MG63 (cell line): ENCODE measurements at regions not wholly inside any gene's neighbourhood (a gene's known extent, or its start where the extent isn't known, plus 50 kb on each side); places are given as distances from the start of the nearest gene placed in this dataset.
"Not testable (repeated sequence)": the region's sequence is repeated elsewhere in the genome, so short reads cannot be mapped to it uniquely, and the experiment has no call there.

ENCODE experiments used
- DNase-seq: peaks from one replicate; pipeline ENCODE4 v3.0.0-alpha.2; 2020
- H3K27me3 ChIP-seq: fragments of 250-450 bp; sonication (Bioruptor Pico); 2 replicates; pipeline ENCODE4 v1.5.1; 2020; ENCODE audit warnings: mild to moderate bottlenecking, moderate library complexity
- H3K36me3 ChIP-seq: fragments of 250-450 bp; sonication (Bioruptor Pico); 2 replicates; pipeline ENCODE4 v1.5.1; 2020; ENCODE audit warnings: mild to moderate bottlenecking, moderate library complexity
- H3K4me3 ChIP-seq: fragments of 250-450 bp; sonication (Bioruptor Pico); 2 replicates; pipeline ENCODE4 v1.5.1; 2020; ENCODE audit warnings: mild to moderate bottlenecking, moderate library complexity
- H3K9me3 ChIP-seq: fragments of 250-450 bp; sonication (Bioruptor Pico); 2 replicates; pipeline ENCODE4 v1.5.1; 2020; ENCODE audit warnings: mild to moderate bottlenecking, moderate library complexity

DNA sequence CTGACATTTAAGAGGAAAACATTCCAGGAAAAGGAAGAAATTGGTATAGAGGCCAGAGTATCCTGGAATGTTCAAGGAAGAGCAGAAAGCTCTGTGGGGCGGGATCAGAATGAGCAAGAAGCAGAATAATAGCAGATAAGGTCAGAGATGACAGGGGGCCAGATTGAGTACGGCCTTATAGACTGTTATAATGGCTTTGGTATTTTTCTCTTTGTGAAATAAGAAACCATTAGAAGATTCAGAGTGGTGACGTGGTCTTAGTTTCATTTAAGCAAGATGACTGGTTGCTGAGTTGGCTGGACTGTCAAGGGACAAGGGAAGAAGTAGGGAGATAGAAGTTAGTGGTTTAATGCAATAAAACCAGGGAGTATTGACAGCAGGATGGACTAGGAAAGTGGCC, 218.3 kb upstream of the SOX2 start:
- H3K4me3 ChIP-seq: no peak overlapping the region
- peaks cover 9% of the 10 kb centered on the region; the same call in 1 of the 2 replicates for H3K27me3 ChIP-seq
- DNase-seq: no peak
- H3K36me3 ChIP-seq: no peaks in the 10 kb centered on the region
- no peaks in the 10 kb centered on the region for H3K9me3 ChIP-seq

GRCh38 chr3:181488536-181488935, 223.2 kb upstream of the SOX2 start:
- H3K27me3 ChIP-seq: peaks cover 7% of the 10 kb centered on the region; the same call in 1 of the 2 replicates
- DNase-seq: no peak
- H3K4me3 ChIP-seq: no peak overlapping the region
- no peaks in the 10 kb centered on the region for H3K9me3 ChIP-seq
- no peaks in the 10 kb centered on the region for H3K36me3 ChIP-seq

DNA sequence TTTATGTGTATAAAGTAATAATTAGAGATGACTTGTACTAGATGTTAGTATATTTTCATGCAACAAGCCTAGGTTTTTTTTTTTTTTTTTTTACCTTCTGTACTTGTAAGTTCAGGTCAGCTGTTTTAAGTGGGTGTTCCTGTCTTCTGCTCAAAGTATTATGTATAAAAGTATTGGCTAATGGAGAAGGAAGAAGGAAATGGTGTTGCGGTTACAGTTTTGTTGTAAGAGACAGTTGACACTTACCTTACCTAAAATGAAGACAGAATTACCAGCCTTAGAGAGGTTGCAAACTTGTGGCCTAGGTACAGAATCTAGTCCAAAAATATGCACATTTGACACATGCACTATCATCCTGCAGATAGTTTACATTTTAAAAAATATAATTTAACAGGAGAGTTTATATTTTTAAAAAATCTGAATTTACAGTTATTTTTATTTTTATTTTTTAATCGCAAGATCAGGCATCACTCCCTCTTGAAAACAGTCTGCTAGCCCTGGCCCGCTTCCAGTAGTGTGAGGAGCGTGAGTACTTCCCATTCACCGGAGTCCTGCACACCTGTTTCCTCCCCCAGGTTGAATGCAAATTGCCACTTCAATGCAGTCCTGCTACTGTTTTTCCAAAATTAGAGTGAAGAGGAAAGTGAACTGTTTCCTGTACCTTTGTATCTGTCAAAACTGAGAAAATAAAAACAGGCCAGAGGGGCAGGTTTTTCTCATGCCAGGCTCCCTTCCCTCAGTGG, 224.3 kb upstream of the SOX2 start:
- Histone ChIP-seq H3K27me3 (peaks cover 7% of the 10 kb centered on the region; the same call in 1 of the 2 replicates), H3K4me3 (no peak overlapping the region), H3K9me3 (no peaks in the 10 kb centered on the region), H3K36me3 (no peaks in the 10 kb centered on the region)
- no peak for DNase-seq

GRCh38 chr3:181486141-181486885, 225.4 kb upstream of the SOX2 start:
- Histone ChIP-seq H3K36me3 (no peaks in the 10 kb centered on the region), H3K27me3 (peaks cover 7% of the 10 kb centered on the region; the same call in 1 of the 2 replicates), H3K9me3 (no peaks in the 10 kb centered on the region), H3K4me3 (no peak overlapping the region)
- DNase-seq: no peak

- Histone ChIP-seq H3K9me3 (no peaks in the 10 kb centered on the region), H3K4me3 (no peak overlapping the region), H3K27me3 (peaks cover 7% of the 10 kb centered on the region; the same call in 1 of the 2 replicates), H3K36me3 (no peaks in the 10 kb centered on the region)
- DNase-seq: no peak
Measured at GRCh38 chr3:181484026-181484425, 227.7 kb upstream of the SOX2 start.

GRCh38 chr3:181475146-181475545, 236.6 kb upstream of the SOX2 start:
- not testable (repeated sequence) for H3K9me3 ChIP-seq, DNase-seq, H3K4me3 ChIP-seq, H3K36me3 ChIP-seq, H3K27me3 ChIP-seq

- no peaks in the 10 kb centered on the region; the same call in 1 of the 2 replicates for H3K27me3 ChIP-seq
- no peak for DNase-seq
- H3K4me3 ChIP-seq: no peak overlapping the region
- H3K36me3 ChIP-seq: no peaks in the 10 kb centered on the region
- no peaks in the 10 kb centered on the region for H3K9me3 ChIP-seq
Measured at GRCh38 chr3:181470349-181470748, 241.4 kb upstream of the SOX2 start.

- Histone ChIP-seq H3K36me3 (no peaks in the 10 kb centered on the region), H3K9me3 (no peaks in the 10 kb centered on the region), H3K27me3 (peaks cover 5% of the 10 kb centered on the region; the same call in 1 of the 2 replicates), H3K4me3 (no peak overlapping the region)
- no peak for DNase-seq
Measured at GRCh38 chr3:181464033-181464694, 247.6 kb upstream of the SOX2 start.

- no peaks in the 10 kb centered on the region for H3K36me3 ChIP-seq
- peaks cover 8% of the 10 kb centered on the region; the same call in 1 of the 2 replicates for H3K27me3 ChIP-seq
- no peak for DNase-seq
- H3K4me3 ChIP-seq: no peak overlapping the region
- H3K9me3 ChIP-seq: no peaks in the 10 kb centered on the region
Measured at GRCh38 chr3:181461381-181461780, 250.3 kb upstream of the SOX2 start.

GRCh38 chr3:181459516-181459915, 252.2 kb upstream of the SOX2 start:
- Histone ChIP-seq H3K9me3 (no peaks in the 10 kb centered on the region), H3K36me3 (no peaks in the 10 kb centered on the region), H3K27me3 (peaks cover 16% of the 10 kb centered on the region), H3K4me3 (no peak overlapping the region)
- DNase-seq: no peak

- Histone ChIP-seq H3K4me3 (no peak overlapping the region), H3K27me3 (peaks cover 16% of the 10 kb centered on the region), H3K9me3 (no peaks in the 10 kb centered on the region), H3K36me3 (no peaks in the 10 kb centered on the region)
- DNase-seq: no peak
Measured at GRCh38 chr3:181458857-181459256, 252.9 kb upstream of the SOX2 start.

- Histone ChIP-seq H3K9me3 (no peaks in the 10 kb centered on the region), H3K4me3 (no peak overlapping the region), H3K27me3 (peaks cover 16% of the 10 kb centered on the region), H3K36me3 (no peaks in the 10 kb centered on the region)
- DNase-seq: no peak
Measured at GRCh38 chr3:181457756-181458155, 254.0 kb upstream of the SOX2 start.

- peaks cover 16% of the 10 kb centered on the region for H3K27me3 ChIP-seq
- DNase-seq: peak; percentile 5
- H3K36me3 ChIP-seq: no peaks in the 10 kb centered on the region
- no peaks in the 10 kb centered on the region for H3K9me3 ChIP-seq
- H3K4me3 ChIP-seq: no peak overlapping the region
Measured at GRCh38 chr3:181457190-181457589, 254.5 kb upstream of the SOX2 start.

DNA sequence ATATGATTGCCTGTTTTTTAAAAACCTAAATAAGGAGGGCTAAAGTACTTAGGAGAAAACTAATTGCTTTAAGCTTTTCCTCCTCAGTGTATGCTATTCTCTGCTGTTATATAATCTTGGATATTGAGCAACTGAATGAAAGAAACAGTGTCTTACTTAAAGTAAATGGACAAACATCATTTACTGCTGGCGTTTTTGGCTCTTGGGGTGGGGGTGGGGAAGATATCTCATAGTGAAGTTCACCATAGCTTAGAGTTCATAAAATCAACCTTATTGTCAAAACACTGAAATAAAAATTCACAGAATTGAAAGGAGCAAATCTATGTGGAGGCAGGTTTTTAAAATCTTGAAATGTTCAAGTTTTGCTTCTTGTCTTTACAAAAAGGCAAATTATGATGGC, 256.4 kb upstream of the SOX2 start:
- DNase-seq: no peak
- Histone ChIP-seq H3K9me3 (no peaks in the 10 kb centered on the region), H3K4me3 (no peak overlapping the region), H3K27me3 (peaks cover 16% of the 10 kb centered on the region), H3K36me3 (no peaks in the 10 kb centered on the region)

DNA sequence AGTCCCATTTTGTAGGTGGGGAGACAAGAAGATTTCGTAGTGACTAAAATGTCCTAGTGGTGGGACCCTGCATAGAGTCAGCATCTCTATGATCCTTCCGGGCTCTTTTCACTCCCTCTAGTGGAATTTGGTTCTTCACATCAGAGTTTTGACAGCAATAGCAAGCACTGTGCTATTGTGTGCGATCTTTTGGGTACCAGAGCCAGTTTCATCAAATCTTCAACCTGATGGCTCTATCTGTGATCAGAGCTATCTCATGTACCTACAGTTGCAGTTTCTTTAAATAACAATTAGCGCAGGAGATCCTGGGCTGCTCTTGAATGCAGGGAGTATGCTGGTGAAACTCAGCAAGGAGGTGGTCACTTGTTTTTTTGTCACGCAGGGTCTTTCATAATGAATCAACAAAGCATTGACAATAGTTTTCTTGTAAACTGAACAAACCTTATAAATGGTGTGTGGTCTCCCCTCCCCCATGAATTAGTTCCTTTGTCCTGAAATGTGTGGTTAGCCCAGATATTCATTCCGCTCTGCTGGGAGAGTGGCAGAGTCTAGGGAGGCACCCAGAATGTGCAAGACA, 257.2 kb upstream of the SOX2 start:
- Histone ChIP-seq H3K9me3 (no peaks in the 10 kb centered on the region), H3K4me3 (no peak overlapping the region), H3K27me3 (peaks cover 15% of the 10 kb centered on the region), H3K36me3 (no peaks in the 10 kb centered on the region)
- no peak for DNase-seq

DNA sequence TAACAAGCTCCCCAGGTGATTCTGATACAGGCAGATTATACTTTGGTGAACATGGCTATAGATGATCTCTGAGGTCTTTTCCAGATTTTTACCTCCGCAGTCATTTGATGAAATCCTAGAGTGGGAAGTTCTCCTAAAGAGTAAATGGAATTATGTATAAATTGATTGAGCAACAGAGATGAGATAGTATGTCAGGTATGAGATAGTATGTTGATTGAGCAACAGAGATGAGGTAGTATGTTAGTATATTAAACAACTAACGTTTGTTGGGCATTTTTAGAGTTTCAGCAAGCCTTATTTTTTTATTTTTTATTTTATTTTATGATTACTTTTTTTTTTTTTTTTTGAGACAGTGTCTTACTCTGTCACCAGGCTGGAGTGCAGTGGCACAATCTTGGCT, 265.0 kb upstream of the SOX2 start:
- Histone ChIP-seq H3K27me3 (no peaks in the 10 kb centered on the region), H3K36me3 (no peaks in the 10 kb centered on the region), H3K9me3 (no peaks in the 10 kb centered on the region), H3K4me3 (no peak overlapping the region)
- DNase-seq: no peak

DNA sequence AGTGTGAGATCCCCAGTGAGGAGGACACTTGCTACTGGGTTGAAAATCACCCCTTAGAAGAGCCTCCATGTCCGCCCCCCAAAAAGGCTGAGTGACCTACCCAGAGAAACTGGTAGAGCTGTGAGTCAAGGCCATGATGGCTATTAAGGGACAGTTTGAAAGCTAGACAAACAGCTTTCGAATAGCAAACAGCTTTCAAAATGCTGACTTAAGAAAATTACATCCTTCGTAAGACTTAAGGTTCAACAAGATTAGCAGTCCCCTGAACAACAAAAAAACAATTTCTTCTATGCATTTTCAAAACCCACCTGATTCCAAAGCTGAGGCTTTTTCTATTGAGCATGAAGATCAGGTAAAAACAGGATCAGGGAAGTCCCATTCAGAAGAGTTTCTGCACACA, 269.7 kb upstream of the SOX2 start:
- Histone ChIP-seq H3K4me3 (no peak overlapping the region), H3K27me3 (peaks cover 6% of the 10 kb centered on the region; the same call in 1 of the 2 replicates), H3K9me3 (no peaks in the 10 kb centered on the region), H3K36me3 (no peaks in the 10 kb centered on the region)
- DNase-seq: no peak
